ENCODE measurements at regions not wholly inside any gene's neighbourhood (a gene's known extent, or its start where the extent isn't known, plus 50 kb on each side); places are given as distances from the start of the nearest gene placed in this dataset.

GRCh38 chr11:81092522-81092921, 1641.1 kb downstream of the FAM181B start:
- no peak for TF ChIP-seq CTCF (conservative IDR thresholded peaks at IDR 0.05; ENCODE audit: control insufficient read depth, insufficient read depth, low read depth, low read length)
- no peak overlapping the region for H3K4me3 ChIP-seq (ENCODE audit: control insufficient read depth, low read depth, low read length)
- no peak for DNase-seq (ENCODE audit: low read depth)

- H3K4me3 ChIP-seq (ENCODE audit: control insufficient read depth, low read depth, low read length), result no peak overlapping the region
- TF ChIP-seq CTCF (conservative IDR thresholded peaks at IDR 0.05; ENCODE audit: control insufficient read depth, insufficient read depth, low read depth, low read length), result no peak
- no peak for DNase-seq (ENCODE audit: low read depth)
Measured at GRCh38 chr11:81089242-81089641, 1644.4 kb downstream of the FAM181B start.

GRCh38 chr11:81080476-81080875, 1639.6 kb upstream of the TENM4 start:
- no peak for DNase-seq (ENCODE audit: low read depth)
- TF ChIP-seq CTCF (conservative IDR thresholded peaks at IDR 0.05; ENCODE audit: control insufficient read depth, insufficient read depth, low read depth, low read length), result no peak
- no peak overlapping the region for H3K4me3 ChIP-seq (ENCODE audit: control insufficient read depth, low read depth, low read length)

- no peak overlapping the region for H3K4me3 ChIP-seq (ENCODE audit: control insufficient read depth, low read depth, low read length)
- no peak for TF ChIP-seq CTCF (conservative IDR thresholded peaks at IDR 0.05; ENCODE audit: control insufficient read depth, insufficient read depth, low read depth, low read length)
- DNase-seq (ENCODE audit: low read depth), result no peak
Measured at GRCh38 chr11:81072273-81072672, 1631.4 kb upstream of the TENM4 start.

- no peak overlapping the region for H3K4me3 ChIP-seq (ENCODE audit: control insufficient read depth, low read depth, low read length)
- no peak for TF ChIP-seq CTCF (conservative IDR thresholded peaks at IDR 0.05; ENCODE audit: control insufficient read depth, insufficient read depth, low read depth, low read length)
Measured at GRCh38 chr11:81071606-81072005, 1630.8 kb upstream of the TENM4 start.

DNA sequence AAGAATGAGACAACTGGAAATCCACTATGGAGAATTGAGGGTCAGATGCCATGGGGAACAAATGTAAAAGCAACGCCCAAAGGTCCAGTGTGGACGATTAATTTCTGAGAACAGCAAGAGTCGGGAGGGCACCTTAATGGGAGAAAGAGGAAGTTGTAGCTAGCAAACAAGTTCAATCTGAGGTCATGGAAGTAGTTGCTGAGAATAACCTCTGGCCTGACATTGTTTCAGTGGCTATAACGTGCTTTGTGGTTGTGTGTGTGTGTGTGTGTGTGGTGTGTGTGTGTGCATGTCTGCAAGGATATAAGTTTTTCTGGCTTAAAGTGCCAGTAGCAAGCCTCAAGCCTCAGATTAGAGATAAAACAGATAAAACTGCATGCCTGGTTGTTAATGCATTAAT, 1630.1 kb upstream of the TENM4 start:
- no peak for DNase-seq (ENCODE audit: low read depth)
- no peak for TF ChIP-seq CTCF (conservative IDR thresholded peaks at IDR 0.05; ENCODE audit: control insufficient read depth, insufficient read depth, low read depth, low read length)
- H3K4me3 ChIP-seq (ENCODE audit: control insufficient read depth, low read depth, low read length), result no peak overlapping the region

More at GRCh38 chr11:81071606-81072005, 1630.8 kb upstream of the TENM4 start:
- DNase-seq (ENCODE audit: low read depth), result no peak

- no peak for TF ChIP-seq CTCF (conservative IDR thresholded peaks at IDR 0.05; ENCODE audit: control insufficient read depth, insufficient read depth, low read depth, low read length)
- DNase-seq (ENCODE audit: low read depth), result no peak
- H3K4me3 ChIP-seq (ENCODE audit: control insufficient read depth, low read depth, low read length), result no peak overlapping the region
Measured at GRCh38 chr11:81059356-81059755, 1618.5 kb upstream of the TENM4 start.

Data from fibroblast of mammary gland (primary cell).